Caco-2 (cell line): ENCODE measurements at regions not wholly inside any gene's neighbourhood (a gene's known extent, or its start where the extent isn't known, plus 50 kb on each side); places are given as distances from the start of the nearest gene placed in this dataset.

ENCODE experiments used
- BruUV-seq: library from RNA; stranded (reverse); fragments of 400-500 nt; replicated peaks from 2 replicates; lab custom pipeline; 2021; lab: Mats Ljungman, UMichigan
- CTCF ChIA-PET: fragments of 300-600 bp; sonication (Branson Sonifier 250); formaldehyde crosslinking; loops from one replicate; lab custom pipeline; 2022; ENCODE audit warnings: antibody characterized with exemption; lab: Charles Lee
- POLR2A ChIA-PET: fragments of 300-600 bp; sonication (Branson Sonifier 250); formaldehyde crosslinking; loops from one replicate; lab custom pipeline; 2022; ENCODE audit warnings: antibody characterized with exemption; lab: Charles Lee
- DNase-seq, 2 experiments: peaks; one replicate each; pipeline versions ENCODE4 v3.0.0 to v3.0.0-alpha.2; 2020 to 2022
- H3K27me3 ChIP-seq: replicated peaks from 2 replicates; pipeline ENCODE4 v1.6.0; 2011; ENCODE audit warnings: low read length; ENCODE audit not compliant: control insufficient read depth, insufficient read depth
- H3K36me3 ChIP-seq: 2 replicates; pipeline ENCODE4 v1.5.1; 2011; ENCODE audit warnings: low read length; ENCODE audit not compliant: control insufficient read depth, insufficient read depth
- H3K4me1 ChIP-seq: fragments of 250-450 bp; sonication (Bioruptor Pico); 2 replicates; pipeline ENCODE4 v1.5.1; 2020; ENCODE audit warnings: mild to moderate bottlenecking
- H3K4me3 ChIP-seq: 2 replicates; pipeline ENCODE4 v1.5.1; 2011; ENCODE audit warnings: low read depth, mild to moderate bottlenecking, control low read depth, low read length
- H3K9me3 ChIP-seq: fragments of 250-450 bp; sonication (Bioruptor Pico); 2 replicates; pipeline ENCODE4 v1.5.1; 2020; ENCODE audit warnings: mild to moderate bottlenecking, moderate library complexity
- H3K27ac Mint-ChIP-seq: one replicate; pipeline ENCODE4 v1.8.0; 2022; ENCODE audit warnings: mixed read lengths; ENCODE audit not compliant: unreplicated experiment
- H3K27me3 Mint-ChIP-seq: one replicate; pipeline ENCODE4 v1.8.0; 2022; ENCODE audit warnings: mixed read lengths; ENCODE audit not compliant: insufficient read depth, unreplicated experiment
- H3K36me3 Mint-ChIP-seq: one replicate; pipeline ENCODE4 v1.8.0; 2022; ENCODE audit warnings: mild to moderate bottlenecking, mixed read lengths; ENCODE audit not compliant: insufficient read depth, unreplicated experiment
- H3K4me1 Mint-ChIP-seq: one replicate; pipeline ENCODE4 v1.8.0; 2022; ENCODE audit warnings: low read depth, mixed read lengths; ENCODE audit not compliant: unreplicated experiment
- H3K4me3 Mint-ChIP-seq: one replicate; pipeline ENCODE4 v1.8.0; 2022; ENCODE audit warnings: mild to moderate bottlenecking, moderate library complexity, mixed read lengths; ENCODE audit not compliant: unreplicated experiment
- H3K9me3 Mint-ChIP-seq: one replicate; pipeline ENCODE4 v1.8.0; 2022; ENCODE audit warnings: mixed read lengths; ENCODE audit not compliant: unreplicated experiment
- intact Hi-C: fragments of 100-400 bp; cut with micrococcal nuclease; formaldehyde crosslinking; loops from one replicate; pipeline ENCODE4 v1.10.0; 2022; ENCODE audit not compliant: unreplicated experiment
- TF ChIP-seq, protein P1 (sequence below), 2 experiments: fragments of 200-600 bp in 1 of 2; IDR thresholded peaks; 1 replicate in 1 of 2; 2 replicates in 1 of 2; pipeline versions ENCODE4 v1.5.1 to v1.8.0; 2011 to 2022; ENCODE audit warnings: antibody characterized with exemption in 1 of 2, control low read depth in 1 of 2, inconsistent platforms in 1 of 2, low read depth in 1 of 2, low read length in 1 of 2, mild to moderate bottlenecking in 1 of 2, moderate library complexity in 1 of 2; ENCODE audit not compliant: insufficient read depth in 1 of 2, severe bottlenecking in 1 of 2, unreplicated experiment in 1 of 2

DNA sequence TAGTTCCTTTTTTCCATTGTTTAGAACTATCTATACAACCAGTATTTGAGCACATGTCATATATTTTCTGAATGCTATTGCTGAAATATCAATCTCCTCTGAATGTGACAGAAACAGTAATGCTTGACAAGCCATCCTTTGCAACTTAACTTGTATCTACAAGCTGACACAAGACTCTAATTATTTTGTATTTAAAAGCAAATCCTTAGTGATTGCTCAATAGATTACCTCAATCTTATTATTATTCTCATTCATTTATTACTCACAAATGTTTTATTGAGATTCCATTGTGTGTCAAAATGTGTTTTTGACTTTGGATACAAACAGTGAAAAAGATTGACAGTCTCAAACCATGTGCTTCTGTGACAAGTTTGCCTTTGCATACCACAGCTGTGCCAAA, 787.8 kb upstream of the PRR20A start:
- Mint-ChIP-seq H3K9me3 (no peaks in the 10 kb centered on the region), H3K4me3 (no peak overlapping the region), H3K27ac (no peak overlapping the region), H3K36me3 (no peaks in the 10 kb centered on the region), H3K4me1 (no peaks in the 10 kb centered on the region), H3K27me3 (no peaks in the 10 kb centered on the region)
- no TSS peak for BruUV-seq
- Histone ChIP-seq H3K27me3 (no peaks in the 10 kb centered on the region), H3K4me3 (no peak overlapping the region), H3K4me1 (no peaks in the 10 kb centered on the region), H3K36me3 (no peaks in the 10 kb centered on the region), H3K9me3 (no peaks in the 10 kb centered on the region)
- DNase-seq, result no peak
- CTCF ChIA-PET, result no interaction called here
- TF ChIP-seq, protein P1, sequence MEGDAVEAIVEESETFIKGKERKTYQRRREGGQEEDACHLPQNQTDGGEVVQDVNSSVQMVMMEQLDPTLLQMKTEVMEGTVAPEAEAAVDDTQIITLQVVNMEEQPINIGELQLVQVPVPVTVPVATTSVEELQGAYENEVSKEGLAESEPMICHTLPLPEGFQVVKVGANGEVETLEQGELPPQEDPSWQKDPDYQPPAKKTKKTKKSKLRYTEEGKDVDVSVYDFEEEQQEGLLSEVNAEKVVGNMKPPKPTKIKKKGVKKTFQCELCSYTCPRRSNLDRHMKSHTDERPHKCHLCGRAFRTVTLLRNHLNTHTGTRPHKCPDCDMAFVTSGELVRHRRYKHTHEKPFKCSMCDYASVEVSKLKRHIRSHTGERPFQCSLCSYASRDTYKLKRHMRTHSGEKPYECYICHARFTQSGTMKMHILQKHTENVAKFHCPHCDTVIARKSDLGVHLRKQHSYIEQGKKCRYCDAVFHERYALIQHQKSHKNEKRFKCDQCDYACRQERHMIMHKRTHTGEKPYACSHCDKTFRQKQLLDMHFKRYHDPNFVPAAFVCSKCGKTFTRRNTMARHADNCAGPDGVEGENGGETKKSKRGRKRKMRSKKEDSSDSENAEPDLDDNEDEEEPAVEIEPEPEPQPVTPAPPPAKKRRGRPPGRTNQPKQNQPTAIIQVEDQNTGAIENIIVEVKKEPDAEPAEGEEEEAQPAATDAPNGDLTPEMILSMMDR (IDR thresholded peaks at IDR 0.05; ENCODE audit: insufficient read depth in 1 of 2, low read depth in 1 of 2, low read length in 1 of 2, severe bottlenecking in 1 of 2, unreplicated experiment in 1 of 2), result no peak
- intact Hi-C loops, result no loop called here
- POLR2A ChIA-PET, result no interaction called here

DNA sequence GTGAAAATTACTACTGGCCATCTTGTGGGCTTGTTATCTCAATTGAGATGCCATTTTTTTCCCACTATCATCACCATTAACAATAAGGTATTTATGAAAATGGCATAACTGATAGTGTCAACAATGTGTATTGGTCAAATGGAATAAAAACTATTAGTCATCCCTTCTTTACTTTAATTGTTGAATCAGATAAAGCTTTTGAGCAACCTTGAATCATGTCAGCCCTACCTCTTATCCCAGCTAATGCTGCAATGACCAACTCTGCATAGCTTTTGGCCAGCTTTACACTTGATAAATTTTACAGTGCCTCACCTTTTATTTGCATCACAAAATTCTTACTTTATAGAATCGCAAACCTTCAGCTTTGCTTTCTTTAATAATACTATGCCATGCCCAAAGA, 784.0 kb upstream of the PRR20A start:
- Mint-ChIP-seq H3K36me3 (no peaks in the 10 kb centered on the region), H3K4me1 (no peaks in the 10 kb centered on the region), H3K27me3 (peaks cover 4% of the 10 kb centered on the region), H3K4me3 (no peak overlapping the region), H3K9me3 (no peaks in the 10 kb centered on the region), H3K27ac (no peak overlapping the region)
- TF ChIP-seq, protein P1 (IDR thresholded peaks at IDR 0.05; ENCODE audit: insufficient read depth in 1 of 2, low read depth in 1 of 2, low read length in 1 of 2, severe bottlenecking in 1 of 2, unreplicated experiment in 1 of 2), result no peak
- BruUV-seq, result no TSS peak
- Histone ChIP-seq H3K4me1 (no peaks in the 10 kb centered on the region), H3K4me3 (no peak overlapping the region), H3K27me3 (no peaks in the 10 kb centered on the region), H3K36me3 (no peaks in the 10 kb centered on the region), H3K9me3 (no peaks in the 10 kb centered on the region)
- DNase-seq, result no peak
- intact Hi-C loops, result no loop called here
- ChIA-PET POLR2A (no interaction called here), CTCF (no interaction called here)

DNA sequence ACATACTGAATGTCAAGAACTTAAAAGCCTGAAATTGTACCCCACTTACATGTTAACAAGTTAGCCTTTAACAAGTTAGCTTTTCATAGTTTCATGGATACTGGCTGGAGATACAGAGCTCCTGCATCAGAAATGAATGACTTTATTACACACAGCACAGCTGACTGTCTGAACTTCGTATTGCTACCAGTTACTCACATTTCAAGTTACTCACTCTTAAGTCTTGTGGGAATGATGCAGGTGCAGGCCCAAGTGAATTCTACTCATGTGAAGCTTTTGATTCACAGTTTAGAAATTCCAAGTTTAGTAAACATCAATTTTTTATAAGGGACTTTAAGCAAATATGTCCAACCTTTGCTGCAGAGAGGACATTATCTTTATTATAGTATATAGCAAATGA, 762.2 kb upstream of the PRR20A start:
- H3K4me3 ChIP-seq, result no peak overlapping the region
- TF ChIP-seq, protein P1 (IDR thresholded peaks at IDR 0.05; ENCODE audit: insufficient read depth in 1 of 2, low read depth in 1 of 2, low read length in 1 of 2, severe bottlenecking in 1 of 2, unreplicated experiment in 1 of 2), result no peak
- Mint-ChIP-seq H3K27me3 (no peaks in the 10 kb centered on the region), H3K9me3 (no peaks in the 10 kb centered on the region), H3K4me1 (no peaks in the 10 kb centered on the region), H3K36me3 (no peaks in the 10 kb centered on the region), H3K27ac (no peak overlapping the region), H3K4me3 (no peak overlapping the region)
- no peaks in the 10 kb centered on the region for H3K4me1 ChIP-seq
- no peaks in the 10 kb centered on the region for H3K36me3 ChIP-seq
- DNase-seq, result no peak
- intact Hi-C loops, result no loop called here
- H3K27me3 ChIP-seq, result no peaks in the 10 kb centered on the region
- no TSS peak for BruUV-seq
- ChIA-PET CTCF (no interaction called here), POLR2A (no interaction called here)
- no peaks in the 10 kb centered on the region for H3K9me3 ChIP-seq
